HCT116 (cell line): ENCODE measurements at regions not wholly inside any gene's neighbourhood (a gene's known extent, or its start where the extent isn't known, plus 50 kb on each side); places are given as distances from the start of the nearest gene placed in this dataset.

Experiments used
- ATAC-seq: fragments of 200-7000 bp; cut with Tn5 transposase; 2 replicates; pipeline ENCODE4 v1.9.1; 2020; ENCODE audit warnings: mild to moderate bottlenecking, moderate library complexity
- BruUV-seq: library from RNA; stranded (reverse); fragments of 400-500 nt; replicated peaks from 2 replicates; lab custom pipeline; 2021; lab: Mats Ljungman, UMichigan
- CTCF ChIA-PET: fragments of 300-600 bp; sonication (Branson Sonifier 250); formaldehyde crosslinking; loops from one replicate; lab custom pipeline; 2021; ENCODE audit warnings: antibody characterized with exemption; lab: Charles Lee
- POLR2A ChIA-PET: fragments of 300-600, 350-600 bp; sonication (Branson Sonifier 250); formaldehyde crosslinking; loops from one replicate; lab custom pipeline; 2021; ENCODE audit warnings: antibody characterized with exemption; lab: Charles Lee
- RAD21 ChIA-PET, 2 experiments: fragments of 300-600 bp; sonication (Branson Sonifier 250); formaldehyde crosslinking; loops; one replicate each; lab custom pipeline; 2023; ENCODE audit warnings: low total read pairs in 2 of 2; ENCODE audit not compliant: uncharacterized antibody in 2 of 2, unreplicated experiment in 2 of 2, low non-redundant PET in 1 of 2; lab: Charles Lee
- DNase-seq: peaks from one replicate; pipeline ENCODE4 v3.0.0-alpha.2; 2010; ENCODE audit warnings: low read depth, low spot score
- H2AFZ ChIP-seq: fragments of 200-600 bp; shearing (Covaris generic), sonication (generic); 2 replicates; pipeline ENCODE4 v1.6.1; 2017; ENCODE audit warnings: low read depth, mixed run types, mixed read lengths, antibody characterized with exemption, low read length; ENCODE audit not compliant: poor library complexity, severe bottlenecking
- H3K27ac ChIP-seq: 2 replicates; pipeline ENCODE4 v1.5.1; 2012; ENCODE audit warnings: low read depth, low read length
- H3K27me3 ChIP-seq: fragments of 200-600 bp; sonication (generic); 2 replicates; pipeline ENCODE4 v1.6.1; 2016; ENCODE audit warnings: mixed run types, low read length, mixed read lengths; ENCODE audit not compliant: insufficient read depth
- H3K36me3 ChIP-seq, 2 experiments: fragments of 200-500 bp in 1 of 2; fragments of 200-600 bp in 1 of 2; sonication (Bioruptor generic) in 1 of 2; sonication (generic) in 1 of 2; 2 replicates each; pipeline versions ENCODE4 v1.5.1 to v1.6.1; 2014 to 2016; ENCODE audit warnings: low read length in 2 of 2, inconsistent platforms in 1 of 2, mixed read lengths in 1 of 2, mixed run types in 1 of 2; ENCODE audit not compliant: insufficient read depth in 2 of 2, control insufficient read depth in 1 of 2
- H3K4me1 ChIP-seq, 2 experiments: fragments of 200-600 bp in 1 of 2; sonication (generic) in 1 of 2; 2 replicates each; pipeline versions ENCODE4 v1.5.1 to v1.6.1; 2012 to 2017; ENCODE audit warnings: low read length in 2 of 2, inconsistent platforms in 1 of 2, mild to moderate bottlenecking in 1 of 2, mixed read lengths in 1 of 2, mixed run types in 1 of 2, moderate library complexity in 1 of 2; ENCODE audit not compliant: insufficient read depth in 2 of 2, control insufficient read depth in 1 of 2
- H3K4me2 ChIP-seq: fragments of 200-600 bp; sonication (generic); 2 replicates; pipeline ENCODE4 v1.6.1; 2017; ENCODE audit warnings: mixed run types, low read length, mixed read lengths
- H3K4me3 ChIP-seq, 2 experiments: fragments of 200-600 bp in 1 of 2; sonication (generic) in 1 of 2; replicated peaks in 1 of 2; 2 replicates each; pipeline ENCODE4 v1.5.1; 2011 to 2016; ENCODE audit warnings: low read length in 2 of 2, control low read depth in 1 of 2, low read depth in 1 of 2, mild to moderate bottlenecking in 1 of 2, mixed read lengths in 1 of 2, mixed run types in 1 of 2
- H3K79me2 ChIP-seq: fragments of 200-600 bp; sonication (generic); 2 replicates; pipeline ENCODE4 v1.6.1; 2017; ENCODE audit warnings: mild to moderate bottlenecking, mixed run types, low read length, moderate library complexity, mixed read lengths; ENCODE audit not compliant: insufficient read depth
- H3K9ac ChIP-seq: fragments of 200-600 bp; sonication (generic); 2 replicates; pipeline ENCODE4 v1.6.1; 2016; ENCODE audit warnings: low read length, mixed read lengths
- H3K9me2 ChIP-seq: fragments of 200-600 bp; sonication (generic), shearing (Covaris generic); 2 replicates; pipeline ENCODE4 v1.6.1; 2017; ENCODE audit warnings: mixed run types, mild to moderate bottlenecking, moderate library complexity; ENCODE audit not compliant: insufficient read depth
- H3K9me3 ChIP-seq, 2 experiments: fragments of 200-500 bp in 1 of 2; fragments of 200-600 bp in 1 of 2; sonication (Bioruptor generic) in 1 of 2; sonication (generic) in 1 of 2; 2 replicates each; pipeline ENCODE4 v1.6.1; 2014 to 2017; ENCODE audit warnings: low read length in 2 of 2, mixed read lengths in 2 of 2, inconsistent platforms in 1 of 2, low read depth in 1 of 2, mild to moderate bottlenecking in 1 of 2, mixed run types in 1 of 2, moderate library complexity in 1 of 2; ENCODE audit not compliant: control insufficient read depth in 1 of 2, insufficient read depth in 1 of 2
- H4K20me1 ChIP-seq: fragments of 200-600 bp; sonication (generic), shearing (Covaris generic); 2 replicates; pipeline ENCODE4 v1.6.1; 2017; ENCODE audit warnings: mixed run types, mild to moderate bottlenecking, moderate library complexity; ENCODE audit not compliant: insufficient read depth
- CEBPB ChIP-seq: IDR thresholded peaks from 2 replicates; pipeline ENCODE4 v1.6.1; 2012; ENCODE audit warnings: low read depth
- EGR1 ChIP-seq: IDR thresholded peaks from 2 replicates; pipeline ENCODE4 v1.6.1; 2012; ENCODE audit warnings: low read depth
- EZH2 ChIP-seq: fragments of 200-600 bp; sonication (generic); IDR thresholded peaks from 2 replicates; pipeline ENCODE4 v1.6.1; 2017; ENCODE audit warnings: antibody characterized with exemption, mixed run types
- POLR2AphosphoS5 ChIP-seq: IDR thresholded peaks from 2 replicates; pipeline ENCODE4 v1.6.1; 2011; ENCODE audit warnings: mild to moderate bottlenecking, low read depth, low read length, moderate library complexity
- SIN3A ChIP-seq: IDR thresholded peaks from 2 replicates; pipeline ENCODE4 v1.6.1; 2012; ENCODE audit warnings: low read depth
- SP1 ChIP-seq: IDR thresholded peaks from 2 replicates; pipeline ENCODE4 v1.6.1; 2012; ENCODE audit warnings: low read depth
- SRF ChIP-seq: IDR thresholded peaks from 2 replicates; pipeline ENCODE4 v1.6.1; 2012; ENCODE audit warnings: low read depth
- TCF7L2 ChIP-seq: IDR thresholded peaks from 2 replicates; pipeline ENCODE4 v1.7.0; 2011; ENCODE audit warnings: borderline replicate concordance, inconsistent platforms; ENCODE audit not compliant: insufficient read depth, insufficient read length; ENCODE audit errors: extremely low read depth
- YY1 ChIP-seq: IDR thresholded peaks from 2 replicates; pipeline ENCODE4 v1.6.1; 2011; ENCODE audit warnings: low read length, low read depth, moderate library complexity, mild to moderate bottlenecking; ENCODE audit not compliant: insufficient replicate concordance; ENCODE audit errors: extremely low read depth
- ZFX ChIP-seq: fragments of 450-650 bp; IDR thresholded peaks from 2 replicates; pipeline ENCODE4 v1.6.1; 2017
- intact Hi-C: fragments of 100-400 bp; cut with micrococcal nuclease; formaldehyde crosslinking; loops from 2 replicates; pipeline ENCODE4 v1.10.0; 2022
- TF ChIP-seq, protein P1 (sequence below), 3 experiments: fragments of 200-600 bp in 1 of 3; sonication (generic) in 1 of 3; IDR thresholded peaks in 2 of 3; conservative IDR thresholded peaks in 1 of 3; 2 replicates each; pipeline ENCODE4 v1.5.1; 2012 to 2017; ENCODE audit warnings: low read depth in 2 of 3, low read length in 2 of 3, antibody characterized with exemption in 1 of 3, borderline replicate concordance in 1 of 3, control low read depth in 1 of 3, mild to moderate bottlenecking in 1 of 3, mixed read lengths in 1 of 3, mixed run types in 1 of 3, moderate library complexity in 1 of 3; ENCODE audit not compliant: insufficient read depth in 1 of 3
- TF ChIP-seq, protein P2 (sequence below): IDR thresholded peaks from 2 replicates; pipeline ENCODE4 v1.6.1; 2011; ENCODE audit warnings: mild to moderate bottlenecking, low read length, moderate library complexity; ENCODE audit not compliant: insufficient replicate concordance; ENCODE audit errors: extremely low read depth
- TF ChIP-seq, protein P3 (sequence below): IDR thresholded peaks from 2 replicates; pipeline ENCODE4 v1.6.1; 2012; ENCODE audit warnings: low read depth

DNA sequence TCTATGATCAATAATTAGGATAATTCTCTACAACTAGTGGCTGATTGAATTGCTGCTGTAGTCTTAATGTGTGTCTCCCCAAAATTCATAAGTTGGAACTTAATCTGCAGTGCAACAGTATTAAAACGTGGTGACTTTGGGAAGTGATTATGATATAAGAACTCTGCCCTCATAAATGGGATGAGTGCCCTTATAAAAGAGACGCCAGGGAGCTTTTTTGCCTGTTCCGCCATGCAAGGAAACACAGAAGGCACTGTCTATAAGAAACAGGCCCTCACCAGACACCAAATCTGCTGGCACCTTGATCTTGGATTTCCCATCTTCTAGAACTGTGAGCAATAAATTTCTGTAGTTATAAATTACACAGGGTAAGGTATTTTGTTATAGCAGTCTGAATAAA is 161.0 kb downstream of the ALX1 start:
- H3K27me3 ChIP-seq, result no peaks in the 10 kb centered on the region
- H3K4me2 ChIP-seq, result no peak overlapping the region
- no peaks in the 10 kb centered on the region for H3K79me2 ChIP-seq
- no peak overlapping the region for H3K9ac ChIP-seq
- TF ChIP-seq TCF7L2 (no peak), YY1 (no peak), POLR2AphosphoS5 (no peak), ZFX (no peak), CEBPB (no peak), SP1 (no peak), EZH2 (no peak), EGR1 (no peak), SIN3A (no peak), SRF (no peak)
- TF ChIP-seq, protein P1, sequence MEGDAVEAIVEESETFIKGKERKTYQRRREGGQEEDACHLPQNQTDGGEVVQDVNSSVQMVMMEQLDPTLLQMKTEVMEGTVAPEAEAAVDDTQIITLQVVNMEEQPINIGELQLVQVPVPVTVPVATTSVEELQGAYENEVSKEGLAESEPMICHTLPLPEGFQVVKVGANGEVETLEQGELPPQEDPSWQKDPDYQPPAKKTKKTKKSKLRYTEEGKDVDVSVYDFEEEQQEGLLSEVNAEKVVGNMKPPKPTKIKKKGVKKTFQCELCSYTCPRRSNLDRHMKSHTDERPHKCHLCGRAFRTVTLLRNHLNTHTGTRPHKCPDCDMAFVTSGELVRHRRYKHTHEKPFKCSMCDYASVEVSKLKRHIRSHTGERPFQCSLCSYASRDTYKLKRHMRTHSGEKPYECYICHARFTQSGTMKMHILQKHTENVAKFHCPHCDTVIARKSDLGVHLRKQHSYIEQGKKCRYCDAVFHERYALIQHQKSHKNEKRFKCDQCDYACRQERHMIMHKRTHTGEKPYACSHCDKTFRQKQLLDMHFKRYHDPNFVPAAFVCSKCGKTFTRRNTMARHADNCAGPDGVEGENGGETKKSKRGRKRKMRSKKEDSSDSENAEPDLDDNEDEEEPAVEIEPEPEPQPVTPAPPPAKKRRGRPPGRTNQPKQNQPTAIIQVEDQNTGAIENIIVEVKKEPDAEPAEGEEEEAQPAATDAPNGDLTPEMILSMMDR (IDR thresholded peaks at IDR 0.05 in 2 of 3, conservative IDR thresholded peaks at IDR 0.05 in 1 of 3; ENCODE audit: borderline replicate concordance in 1 of 3, insufficient read depth in 1 of 3, low read depth in 2 of 3, low read length in 2 of 3), result no peak
- TF ChIP-seq, protein P2, sequence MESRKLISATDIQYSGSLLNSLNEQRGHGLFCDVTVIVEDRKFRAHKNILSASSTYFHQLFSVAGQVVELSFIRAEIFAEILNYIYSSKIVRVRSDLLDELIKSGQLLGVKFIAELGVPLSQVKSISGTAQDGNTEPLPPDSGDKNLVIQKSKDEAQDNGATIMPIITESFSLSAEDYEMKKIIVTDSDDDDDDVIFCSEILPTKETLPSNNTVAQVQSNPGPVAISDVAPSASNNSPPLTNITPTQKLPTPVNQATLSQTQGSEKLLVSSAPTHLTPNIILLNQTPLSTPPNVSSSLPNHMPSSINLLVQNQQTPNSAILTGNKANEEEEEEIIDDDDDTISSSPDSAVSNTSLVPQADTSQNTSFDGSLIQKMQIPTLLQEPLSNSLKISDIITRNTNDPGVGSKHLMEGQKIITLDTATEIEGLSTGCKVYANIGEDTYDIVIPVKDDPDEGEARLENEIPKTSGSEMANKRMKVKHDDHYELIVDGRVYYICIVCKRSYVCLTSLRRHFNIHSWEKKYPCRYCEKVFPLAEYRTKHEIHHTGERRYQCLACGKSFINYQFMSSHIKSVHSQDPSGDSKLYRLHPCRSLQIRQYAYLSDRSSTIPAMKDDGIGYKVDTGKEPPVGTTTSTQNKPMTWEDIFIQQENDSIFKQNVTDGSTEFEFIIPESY, result no peak
- TF ChIP-seq, protein P3, sequence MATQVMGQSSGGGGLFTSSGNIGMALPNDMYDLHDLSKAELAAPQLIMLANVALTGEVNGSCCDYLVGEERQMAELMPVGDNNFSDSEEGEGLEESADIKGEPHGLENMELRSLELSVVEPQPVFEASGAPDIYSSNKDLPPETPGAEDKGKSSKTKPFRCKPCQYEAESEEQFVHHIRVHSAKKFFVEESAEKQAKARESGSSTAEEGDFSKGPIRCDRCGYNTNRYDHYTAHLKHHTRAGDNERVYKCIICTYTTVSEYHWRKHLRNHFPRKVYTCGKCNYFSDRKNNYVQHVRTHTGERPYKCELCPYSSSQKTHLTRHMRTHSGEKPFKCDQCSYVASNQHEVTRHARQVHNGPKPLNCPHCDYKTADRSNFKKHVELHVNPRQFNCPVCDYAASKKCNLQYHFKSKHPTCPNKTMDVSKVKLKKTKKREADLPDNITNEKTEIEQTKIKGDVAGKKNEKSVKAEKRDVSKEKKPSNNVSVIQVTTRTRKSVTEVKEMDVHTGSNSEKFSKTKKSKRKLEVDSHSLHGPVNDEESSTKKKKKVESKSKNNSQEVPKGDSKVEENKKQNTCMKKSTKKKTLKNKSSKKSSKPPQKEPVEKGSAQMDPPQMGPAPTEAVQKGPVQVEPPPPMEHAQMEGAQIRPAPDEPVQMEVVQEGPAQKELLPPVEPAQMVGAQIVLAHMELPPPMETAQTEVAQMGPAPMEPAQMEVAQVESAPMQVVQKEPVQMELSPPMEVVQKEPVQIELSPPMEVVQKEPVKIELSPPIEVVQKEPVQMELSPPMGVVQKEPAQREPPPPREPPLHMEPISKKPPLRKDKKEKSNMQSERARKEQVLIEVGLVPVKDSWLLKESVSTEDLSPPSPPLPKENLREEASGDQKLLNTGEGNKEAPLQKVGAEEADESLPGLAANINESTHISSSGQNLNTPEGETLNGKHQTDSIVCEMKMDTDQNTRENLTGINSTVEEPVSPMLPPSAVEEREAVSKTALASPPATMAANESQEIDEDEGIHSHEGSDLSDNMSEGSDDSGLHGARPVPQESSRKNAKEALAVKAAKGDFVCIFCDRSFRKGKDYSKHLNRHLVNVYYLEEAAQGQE, result no peak
- no peaks in the 10 kb centered on the region for H4K20me1 ChIP-seq
- no peaks in the 10 kb centered on the region for H3K36me3 ChIP-seq
- POLR2A ChIA-PET, result no interaction called here
- CTCF ChIA-PET, result interaction anchor here (1.4 to 1.9 kb wide), 2 partner anchors 286 to 566 kb away, joined by 6 to 10 read pairs; no protein-coding TSS in a partner anchor
- no peaks in the 10 kb centered on the region for H3K9me2 ChIP-seq
- BruUV-seq, result no TSS peak
- no peak for DNase-seq
- RAD21 ChIA-PET, result no interaction called here
- no peak for ATAC-seq
- H3K27ac ChIP-seq, result no peak overlapping the region
- no peak overlapping the region for H3K4me3 ChIP-seq
- intact Hi-C loops, result loop anchor here (2.0 kb wide), 1 partner anchor 284 kb away; no protein-coding TSS in a partner anchor
- no peaks in the 10 kb centered on the region for H3K4me1 ChIP-seq
- no peak overlapping the region for H2AFZ ChIP-seq
- no peaks in the 10 kb centered on the region for H3K9me3 ChIP-seq
